Limb (tissue), 2 donors: ENCODE measurements at regions not wholly inside any gene's neighbourhood (a gene's known extent, or its start where the extent isn't known, plus 50 kb on each side); places are given as distances from the start of the nearest gene placed in this dataset.
A peak's percentile ranks its signal among the peaks of the same experiment; 100 is the strongest.
"Not testable (repeated sequence)": the region's sequence is repeated elsewhere in the genome, so short reads cannot be mapped to it uniquely, and the experiment has no call there.

Experiments used
- DNase-seq, 2 donors: peaks; one replicate each; pipeline ENCODE4 v3.0.0-alpha.2; 2016; ENCODE audit errors: extremely low spot score in 2 of 2

DNA sequence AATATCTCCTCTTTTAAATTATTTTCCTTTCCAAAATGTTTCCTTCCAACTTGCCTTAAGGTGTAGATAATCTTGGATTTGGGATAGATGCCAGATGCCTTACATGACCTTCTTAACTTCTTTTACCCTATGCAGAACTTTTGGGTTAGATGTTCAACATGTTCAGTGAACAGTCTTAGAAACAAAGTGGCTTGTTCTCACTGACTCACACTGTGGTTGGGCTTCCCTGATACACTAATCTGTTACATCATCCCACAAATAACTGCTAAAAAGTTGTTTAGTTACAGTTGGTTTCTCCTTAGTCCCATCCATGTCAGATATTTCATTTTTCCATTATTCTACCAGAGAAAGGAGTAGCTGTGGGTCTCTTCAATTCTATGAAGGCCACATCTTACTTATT lies 2638.2 kb downstream of the PCDH9 start:
- DNase-seq, result no peak

- no peak for DNase-seq
Observed at GRCh38 chr13:64579331-64579730, 2650.8 kb downstream of the PCDH9 start.

GRCh38 chr13:64568748-64569147 lies 2661.4 kb downstream of the PCDH9 start:
- DNase-seq, result no peak

- not testable (repeated sequence) for DNase-seq
Observed at GRCh38 chr13:64558031-64558430, 2672.1 kb downstream of the PCDH9 start.

DNA sequence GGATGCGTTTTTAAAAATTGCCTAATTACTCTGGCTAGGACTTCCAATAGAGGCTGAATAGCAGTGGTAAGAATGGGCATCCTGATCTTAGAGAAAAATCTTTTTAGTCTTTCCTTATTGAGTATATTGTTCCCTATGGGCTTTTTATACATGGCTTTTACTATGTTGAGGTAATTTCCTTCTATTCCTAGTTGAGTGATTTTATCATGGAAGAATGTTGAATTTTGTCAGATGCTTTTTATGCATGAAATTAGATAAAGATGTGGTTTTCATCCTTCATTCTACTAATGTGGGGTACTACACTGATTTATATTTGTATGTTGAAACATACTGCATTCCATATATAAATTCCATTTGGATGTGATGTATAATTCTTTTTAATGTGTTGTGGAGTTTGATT lies 2673.8 kb downstream of the PCDH9 start:
- peak in 1 of 2 donors; percentile 66 for DNase-seq

GRCh38 chr13:64553411-64554129 lies 2676.6 kb downstream of the PCDH9 start:
- no peak for DNase-seq

GRCh38 chr13:64551755-64552154 lies 2678.4 kb downstream of the PCDH9 start:
- no peak for DNase-seq

GRCh38 chr13:64546371-64546770 lies 2683.8 kb downstream of the PCDH9 start:
- no peak for DNase-seq

- no peak for DNase-seq
Observed at GRCh38 chr13:64540976-64541375, 2689.2 kb downstream of the PCDH9 start.

DNA sequence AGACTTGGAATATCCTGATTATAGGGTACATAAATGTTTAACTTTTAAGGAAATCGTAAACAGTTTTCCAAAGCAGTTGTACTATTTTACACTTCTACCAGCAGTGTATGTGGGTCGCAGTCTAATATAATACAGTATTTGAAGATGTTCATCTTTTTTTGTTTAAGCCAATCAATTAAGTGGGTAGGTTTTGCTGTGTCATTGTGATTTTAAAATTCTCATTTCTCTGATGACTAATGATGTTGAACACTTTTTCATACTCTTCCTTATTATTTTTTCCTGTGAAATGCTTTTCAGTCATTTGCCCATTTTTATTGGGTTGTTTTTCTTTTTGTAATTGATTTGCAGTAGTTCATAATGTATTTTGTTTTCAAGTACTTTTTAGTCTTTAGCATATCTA lies 2689.7 kb downstream of the PCDH9 start:
- DNase-seq, result no peak

- no peak for DNase-seq
Observed at GRCh38 chr13:64538711-64539110, 2691.4 kb downstream of the PCDH9 start.

DNA sequence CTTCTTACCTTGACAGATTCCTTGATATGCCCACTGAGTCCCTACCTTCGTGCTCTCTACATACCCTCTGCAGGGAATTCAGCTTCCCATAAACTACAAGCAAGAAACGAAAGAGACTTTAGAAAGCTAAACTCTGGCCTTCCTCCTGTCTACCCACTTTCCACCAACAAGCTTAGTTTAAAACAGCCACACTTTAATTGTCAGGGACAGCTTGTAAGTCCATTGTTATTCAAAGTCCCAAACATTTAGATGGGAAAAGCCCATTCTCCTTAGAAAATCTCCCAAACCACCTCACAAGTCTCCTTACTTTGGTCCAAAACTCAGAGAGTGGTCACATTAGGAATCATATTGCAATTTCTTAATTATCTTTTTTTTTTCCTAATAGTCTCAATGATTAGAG lies 2695.8 kb downstream of the PCDH9 start:
- DNase-seq, result no peak

DNA sequence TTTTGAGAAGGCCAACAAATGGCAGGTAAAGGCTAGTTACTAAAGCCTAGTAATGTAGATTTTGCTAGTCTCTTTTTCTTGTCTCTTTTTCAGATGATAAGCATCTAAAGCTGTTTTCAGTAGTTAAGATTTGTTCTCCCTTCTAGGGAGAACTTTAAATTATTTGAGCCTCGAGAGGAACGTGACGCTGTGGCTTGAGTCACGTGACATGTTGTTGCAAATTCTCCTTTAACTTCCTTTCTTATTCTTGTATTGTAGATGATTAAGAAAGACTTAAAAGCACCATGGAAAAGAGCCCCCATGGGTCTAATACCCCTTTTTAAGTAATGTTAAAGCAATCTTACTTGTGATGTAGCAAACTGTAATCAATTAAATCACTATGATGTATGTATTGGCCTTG lies 2698.7 kb downstream of the PCDH9 start:
- no peak for DNase-seq

GRCh38 chr13:64529874-64530485 lies 2700.2 kb downstream of the PCDH9 start:
- no peak for DNase-seq

- no peak for DNase-seq
Observed at GRCh38 chr13:64528838-64529237, 2701.3 kb downstream of the PCDH9 start.

DNA sequence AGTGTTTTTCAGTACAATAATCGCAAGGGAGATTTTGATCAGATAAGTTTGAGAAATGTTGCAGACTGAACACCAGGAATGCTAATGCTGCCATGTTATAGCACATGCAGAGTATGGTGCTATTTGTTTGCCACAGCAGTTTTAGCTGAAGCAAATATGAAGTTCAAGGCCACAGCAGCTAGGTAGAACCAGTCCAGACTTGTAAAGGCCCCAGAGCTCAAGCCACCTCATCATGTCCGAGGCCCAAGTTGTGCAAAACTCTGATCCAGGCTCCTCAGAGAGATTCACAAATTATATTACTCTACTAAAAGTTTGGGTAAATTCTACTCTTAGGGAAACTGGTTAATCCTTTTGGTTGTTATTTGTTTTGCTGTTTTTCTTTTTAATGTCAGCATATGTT lies 2702.6 kb downstream of the PCDH9 start:
- no peak for DNase-seq

DNA sequence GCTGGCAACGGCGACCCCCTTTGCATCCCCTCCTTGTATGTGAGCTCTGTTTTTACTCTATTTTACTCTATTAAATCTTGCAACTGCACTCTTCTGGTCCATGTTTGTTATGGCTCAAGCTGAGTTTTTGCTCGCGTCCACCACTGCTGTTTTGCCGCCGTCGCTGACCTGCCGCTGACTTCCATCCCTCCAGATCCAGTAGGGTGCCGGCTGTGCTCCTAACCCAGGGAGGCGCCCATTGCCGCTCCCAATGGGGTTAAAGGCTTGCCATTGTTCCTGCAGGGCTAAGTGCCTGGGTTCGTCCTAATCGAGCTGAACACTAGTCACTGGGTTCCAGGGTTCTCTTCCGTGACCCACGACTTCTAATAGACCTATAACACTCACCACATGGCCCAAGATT lies 2704.4 kb downstream of the PCDH9 start:
- no peak for DNase-seq

- no peak for DNase-seq
Observed at GRCh38 chr13:64510747-64511146, 2719.4 kb downstream of the PCDH9 start.

- no peak for DNase-seq
Observed at GRCh38 chr13:64506246-64506645, 2723.9 kb downstream of the PCDH9 start.

GRCh38 chr13:64505336-64505910 lies 2724.7 kb downstream of the PCDH9 start:
- DNase-seq, result no peak

GRCh38 chr13:64488731-64489130 lies 2741.4 kb downstream of the PCDH9 start:
- no peak for DNase-seq

DNA sequence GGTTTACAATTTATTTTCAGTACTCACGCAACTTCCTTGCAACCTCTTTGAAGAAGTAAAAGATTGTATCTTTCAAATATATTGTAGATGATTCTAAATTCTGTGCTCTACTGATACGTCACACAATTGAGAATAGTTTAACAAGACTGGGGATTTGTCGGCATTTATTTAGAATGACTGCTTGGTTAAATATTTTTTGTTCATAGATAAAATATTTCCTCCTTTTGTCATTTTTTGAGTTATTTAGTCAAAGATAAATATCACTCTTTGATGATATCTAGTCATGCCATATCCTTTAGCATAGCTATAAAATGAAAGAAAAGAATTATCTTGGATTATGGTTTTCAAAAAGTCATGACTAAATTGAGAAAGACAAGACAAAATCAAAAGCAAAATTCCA lies 2747.8 kb downstream of the PCDH9 start:
- no peak for DNase-seq

- DNase-seq, result peak in 1 of 2 donors; percentile 31
Observed at GRCh38 chr13:64480672-64481071, 2749.5 kb downstream of the PCDH9 start.
